HL-60 (cell line): ENCODE measurements at regions not wholly inside any gene's neighbourhood (a gene's known extent, or its start where the extent isn't known, plus 50 kb on each side); places are given as distances from the start of the nearest gene placed in this dataset.

Experiments
- DNase-seq, 2 experiments: peaks; one replicate each; pipeline ENCODE4 v3.0.0-alpha.2; 2010 to 2020; ENCODE audit warnings: low read depth in 1 of 2, low spot score in 1 of 2
- H3K27ac ChIP-seq: fragments of 250-450 bp; sonication (Bioruptor Pico); replicated peaks from 2 replicates; pipeline ENCODE4 v1.5.1; 2020; ENCODE audit warnings: mild to moderate bottlenecking, moderate library complexity
- H3K27me3 ChIP-seq: fragments of 250-450 bp; sonication (Bioruptor Pico); 2 replicates; pipeline ENCODE4 v1.5.1; 2021; ENCODE audit warnings: mild to moderate bottlenecking, moderate library complexity; ENCODE audit not compliant: insufficient read depth, poor library complexity, severe bottlenecking
- H3K4me3 ChIP-seq: replicated peaks from 2 replicates; pipeline ENCODE4 v1.5.1; 2011; ENCODE audit warnings: mild to moderate bottlenecking, control low read depth, low read length; ENCODE audit not compliant: insufficient read depth
- CTCF ChIP-seq: IDR thresholded peaks from one replicate; pipeline ENCODE4 v1.5.1; 2011; ENCODE audit warnings: low read length, control low read depth, inconsistent platforms; ENCODE audit not compliant: insufficient read depth
- GABPA ChIP-seq: IDR thresholded peaks from 2 replicates; pipeline ENCODE4 v1.6.1; 2012; ENCODE audit warnings: low read depth
- POLR2AphosphoS5 ChIP-seq: IDR thresholded peaks from 2 replicates; pipeline ENCODE4 v1.6.1; 2012; ENCODE audit warnings: low read depth
- REST ChIP-seq: IDR thresholded peaks from 2 replicates; pipeline ENCODE4 v1.6.1; 2012; ENCODE audit warnings: low read depth; ENCODE audit not compliant: insufficient replicate concordance
- SPI1 ChIP-seq: IDR thresholded peaks from 2 replicates; pipeline ENCODE4 v1.6.1; 2012; ENCODE audit warnings: low read depth, mild to moderate bottlenecking, borderline replicate concordance

- no peak for TF ChIP-seq CTCF
- TF ChIP-seq POLR2AphosphoS5 = no peak
- no peak for TF ChIP-seq GABPA
- TF ChIP-seq SPI1 = no peak
- no peak for TF ChIP-seq REST
- DNase-seq = no peak
These were observed 174.0 kb upstream of the IL15 start for GRCh38 chr4:141462361-141462760.

GRCh38 chr4:141463678-141464077, 172.7 kb upstream of the IL15 start:
- no peaks in the 10 kb centered on the region for H3K27me3 ChIP-seq
- TF ChIP-seq CTCF (no peak), GABPA (no peak), POLR2AphosphoS5 (no peak), SPI1 (no peak), REST (no peak)
- no peak overlapping the region for H3K27ac ChIP-seq
- no peak for DNase-seq
- H3K4me3 ChIP-seq = no peak overlapping the region

More at GRCh38 chr4:141462361-141462760, 174.0 kb upstream of the IL15 start:
- no peak overlapping the region for H3K27ac ChIP-seq
- no peaks in the 10 kb centered on the region for H3K27me3 ChIP-seq
- no peak overlapping the region for H3K4me3 ChIP-seq

GRCh38 chr4:141464366-141464765, 172.0 kb upstream of the IL15 start:
- no peak overlapping the region for H3K4me3 ChIP-seq
- no peak for DNase-seq
- H3K27me3 ChIP-seq = no peaks in the 10 kb centered on the region

More at GRCh38 chr4:141464366-141464765, 172.0 kb upstream of the IL15 start:
- no peak overlapping the region for H3K27ac ChIP-seq
- TF ChIP-seq CTCF = no peak
- TF ChIP-seq POLR2AphosphoS5 = no peak
- no peak for TF ChIP-seq GABPA
- no peak for TF ChIP-seq REST
- TF ChIP-seq SPI1 = no peak
